GM19467 (cell line): ENCODE measurements at regions not wholly inside any gene's neighbourhood (a gene's known extent, or its start where the extent isn't known, plus 50 kb on each side); places are given as distances from the start of the nearest gene placed in this dataset.
"Not testable (repeated sequence)": the region's sequence is repeated elsewhere in the genome, so short reads cannot be mapped to it uniquely, and the experiment has no call there.

Experiments
- ATAC-seq: cut with Tn5 transposase; IDR thresholded peaks from one replicate; pipeline ENCODE4 v1.9.1; 2021; ENCODE audit warnings: mild to moderate bottlenecking, moderate library complexity; ENCODE audit not compliant: unreplicated experiment

DNA sequence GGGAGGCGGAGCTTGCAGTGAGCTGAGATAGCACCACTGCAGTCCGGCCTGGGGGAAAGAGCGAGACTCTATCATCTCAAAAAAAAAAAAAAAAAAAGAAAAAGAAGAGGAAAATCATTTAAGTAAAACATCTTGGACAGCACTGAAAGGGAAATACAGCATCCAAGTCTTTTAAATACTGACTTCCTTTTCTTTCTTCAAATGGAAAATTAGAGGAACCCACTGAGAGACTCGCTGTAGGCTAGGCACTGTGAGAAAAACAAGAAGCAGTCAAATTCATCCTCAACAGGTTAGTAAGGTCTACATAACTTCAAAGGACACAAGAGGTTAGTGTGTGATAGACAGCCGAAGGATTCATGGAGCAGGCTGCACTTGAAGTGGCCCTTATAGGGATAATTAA is 243.7 kb downstream of the BLID start:
- ATAC-seq, result no peak

DNA sequence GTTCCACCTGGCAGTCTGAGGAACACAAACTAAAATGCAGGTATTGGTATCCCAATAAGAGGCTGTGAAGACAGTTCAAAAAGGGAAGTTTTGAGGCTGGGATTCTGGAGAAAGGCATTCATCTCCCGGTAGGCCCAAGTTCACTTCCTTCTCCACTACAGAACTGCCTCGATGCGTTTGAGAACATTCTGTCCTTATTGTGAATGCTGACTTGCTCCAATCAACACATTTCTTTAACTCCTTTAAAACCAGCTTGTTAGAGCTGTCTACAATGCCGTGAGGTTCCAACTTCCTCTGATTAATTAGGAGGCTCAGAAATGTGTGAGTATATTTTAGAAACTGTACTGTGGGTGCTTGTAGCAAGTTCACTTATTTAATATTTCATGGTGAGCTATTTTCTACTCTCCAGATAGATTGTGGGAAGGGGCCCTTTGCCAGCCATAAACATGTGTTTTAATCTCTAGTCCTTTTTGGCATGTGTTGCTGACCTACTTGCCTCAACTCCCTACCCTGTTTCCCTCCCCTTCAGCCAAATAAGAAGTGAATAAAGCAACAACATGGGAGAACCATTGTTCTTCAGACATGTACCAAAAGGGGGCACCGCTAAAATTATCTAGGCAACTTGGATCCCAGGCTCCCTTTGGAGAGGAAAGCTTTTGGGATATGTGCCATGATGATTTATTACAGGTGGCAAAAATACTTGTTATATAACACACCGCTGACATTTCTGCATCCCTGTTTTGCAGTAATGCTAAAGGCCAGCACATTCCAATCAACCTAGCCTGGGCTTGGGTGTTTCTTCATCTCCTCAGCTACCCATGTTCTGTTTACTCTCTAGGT is 245.6 kb downstream of the BLID start:
- no peak for ATAC-seq

DNA sequence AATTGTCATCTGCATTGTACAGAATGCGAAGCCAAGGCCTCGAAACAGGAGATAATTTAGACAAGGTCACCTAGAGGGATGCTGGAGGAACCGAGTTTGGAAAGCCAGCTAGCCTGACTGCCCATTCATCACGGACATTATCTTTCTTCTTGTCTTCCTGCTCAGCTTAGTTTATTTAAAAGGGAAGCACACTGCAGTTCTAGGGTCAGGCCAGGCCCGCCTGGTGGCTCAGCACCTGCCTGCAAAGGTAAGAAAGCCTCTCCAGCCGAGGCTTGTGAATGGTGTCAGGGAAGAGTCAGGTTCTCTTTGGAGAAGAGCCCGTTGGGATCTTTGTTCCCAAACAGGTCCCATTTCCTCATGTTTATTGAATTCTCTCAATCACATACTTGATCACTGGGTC is 246.5 kb downstream of the BLID start:
- ATAC-seq, result no peak

DNA sequence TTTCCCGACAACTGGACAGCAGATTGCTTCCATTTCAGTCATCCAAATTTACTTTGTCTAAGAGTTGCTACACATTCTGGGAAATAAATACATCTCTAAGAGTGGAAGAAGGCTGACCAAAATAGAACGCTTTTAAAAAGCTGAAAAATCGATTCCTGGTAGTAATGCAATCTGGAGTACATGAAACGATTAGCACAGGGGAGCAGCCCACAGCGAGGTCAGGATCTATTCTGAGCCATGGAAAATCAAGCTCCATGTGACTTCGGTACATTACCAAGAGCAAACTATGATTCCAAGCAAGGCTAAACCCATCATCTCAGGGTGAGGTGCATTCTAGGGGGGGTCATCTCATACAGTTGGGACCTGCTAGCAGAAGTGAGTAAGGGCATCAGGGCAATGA is 249.3 kb downstream of the BLID start:
- no peak for ATAC-seq

DNA sequence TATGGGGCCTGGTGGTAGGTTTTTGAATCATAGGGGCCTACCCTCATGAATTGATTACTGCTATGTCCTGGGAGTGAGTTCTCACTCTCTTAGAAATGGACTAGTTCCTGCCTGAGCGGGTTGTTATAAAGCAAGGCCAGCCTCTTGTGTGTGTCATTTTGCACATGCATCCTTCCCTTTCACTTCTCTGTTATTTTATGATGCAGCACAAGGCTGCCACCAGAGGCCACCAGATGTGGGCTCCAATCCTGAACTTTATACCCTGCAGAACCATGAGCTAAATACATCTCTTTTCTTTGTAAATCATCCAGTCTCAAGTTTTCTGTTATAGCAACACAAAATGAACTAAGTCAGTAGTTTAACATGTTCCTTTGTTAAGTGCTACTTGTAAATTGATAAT is 251.4 kb downstream of the BLID start:
- no peak for ATAC-seq

DNA sequence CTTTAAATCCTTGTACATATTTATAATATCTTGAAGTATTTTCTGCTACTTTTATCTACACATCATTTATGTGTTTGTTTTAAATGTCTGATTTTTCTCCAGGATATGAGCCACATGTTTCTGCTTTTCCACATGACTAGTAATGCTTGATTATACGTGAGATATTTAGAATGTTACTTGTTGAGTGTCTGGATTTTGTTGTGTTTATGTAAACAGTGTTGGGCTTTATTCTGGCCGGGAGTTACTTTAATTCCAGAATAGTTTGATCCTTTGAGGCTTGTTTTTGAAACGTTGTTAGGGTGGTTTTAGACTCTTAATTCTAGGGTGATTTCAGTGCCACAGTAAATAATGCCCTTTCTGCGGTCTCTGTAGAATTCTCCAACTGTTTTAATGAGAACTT is 252.9 kb downstream of the BLID start:
- no peak for ATAC-seq

DNA sequence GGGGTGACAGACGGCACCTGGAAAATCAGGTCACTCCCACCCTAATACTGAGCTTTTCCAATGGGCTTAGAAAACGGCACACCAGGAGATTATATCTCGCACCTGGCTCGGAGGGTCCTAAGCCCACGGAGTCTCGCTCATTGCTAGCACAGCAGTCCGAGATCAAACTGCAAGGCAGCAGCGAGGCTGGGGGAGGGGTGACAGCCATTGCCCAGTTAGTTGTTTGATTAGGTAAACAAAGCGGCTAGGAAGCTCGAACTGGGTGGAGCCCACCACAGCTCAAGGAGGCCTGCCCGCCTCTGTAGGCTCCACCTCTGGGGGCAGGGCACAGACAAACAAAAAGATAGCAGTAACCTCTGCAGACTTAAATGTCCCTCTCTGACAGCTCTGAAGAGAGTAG is 260.9 kb downstream of the BLID start:
- not testable (repeated sequence) for ATAC-seq

DNA sequence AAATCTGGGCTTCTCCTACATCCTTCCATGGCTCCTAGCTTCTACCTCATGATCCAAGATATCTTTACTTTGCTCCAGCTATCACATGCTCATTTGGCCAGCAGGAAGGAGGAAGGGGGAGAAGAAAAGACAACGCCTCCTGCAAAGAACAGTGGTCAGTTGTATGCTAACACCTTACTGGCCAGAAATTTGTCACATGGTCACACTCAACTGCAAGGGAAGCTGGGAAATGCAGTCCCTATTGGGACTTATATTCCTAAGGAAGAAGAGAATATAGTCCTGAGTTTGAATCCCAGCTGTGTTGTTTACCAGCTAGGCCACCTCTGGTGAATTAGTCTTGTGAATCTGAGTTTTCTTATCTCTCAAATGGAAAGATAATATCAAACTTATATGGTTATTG is 272.0 kb downstream of the BLID start:
- ATAC-seq, result no peak

DNA sequence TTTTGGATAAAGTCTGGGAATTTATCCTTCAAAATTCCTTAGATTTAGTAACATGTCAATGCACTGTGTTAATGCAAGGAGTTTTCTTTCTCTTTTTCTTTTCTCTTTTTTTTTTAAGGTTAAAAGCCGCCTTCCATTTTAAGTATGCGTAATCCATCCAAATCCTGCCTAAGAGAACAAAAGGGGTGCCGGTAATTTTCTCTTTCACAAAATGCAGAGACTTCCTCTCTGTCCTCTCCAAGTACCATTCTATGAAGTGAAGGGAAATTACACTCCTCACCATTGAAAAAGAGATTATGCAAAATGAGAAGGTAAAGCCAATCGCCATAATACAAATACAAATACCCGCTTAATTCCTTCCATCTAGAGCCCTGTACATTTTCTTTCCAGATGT is 273.8 kb downstream of the BLID start:
- ATAC-seq, result no peak

DNA sequence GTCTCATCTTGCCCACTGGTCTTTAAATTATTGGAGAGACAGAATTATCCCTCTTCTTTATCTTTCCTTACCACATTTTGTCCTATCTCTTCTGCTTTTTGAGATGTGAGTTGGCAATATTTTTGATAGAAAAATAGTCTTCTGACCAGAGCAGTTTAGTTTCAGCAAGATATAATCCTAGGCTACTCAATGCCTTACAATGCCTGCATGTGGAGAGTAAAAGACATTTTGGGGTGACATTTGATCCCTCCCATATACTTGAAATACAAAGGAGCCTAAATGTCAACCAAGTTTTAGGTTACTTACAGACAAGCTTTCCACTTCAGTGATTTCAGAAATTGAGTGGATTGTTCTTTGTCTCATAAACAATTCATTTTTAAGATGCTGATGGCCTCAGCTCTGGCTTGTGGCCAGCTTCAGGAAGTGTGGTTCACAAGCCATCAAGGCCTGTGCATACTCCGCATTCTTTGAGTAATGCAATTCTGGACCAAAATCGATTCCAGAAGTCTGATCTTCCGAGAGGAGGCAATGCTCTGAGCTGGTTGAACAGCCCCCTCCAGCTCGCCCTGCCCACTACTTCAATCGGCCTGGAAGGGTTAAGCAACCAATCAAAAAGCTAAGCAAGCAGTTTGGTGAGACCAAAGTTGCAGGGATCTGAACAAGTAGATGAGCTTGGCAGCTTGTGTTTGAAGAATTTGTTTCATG is 274.4 kb downstream of the BLID start:
- ATAC-seq, result no peak

DNA sequence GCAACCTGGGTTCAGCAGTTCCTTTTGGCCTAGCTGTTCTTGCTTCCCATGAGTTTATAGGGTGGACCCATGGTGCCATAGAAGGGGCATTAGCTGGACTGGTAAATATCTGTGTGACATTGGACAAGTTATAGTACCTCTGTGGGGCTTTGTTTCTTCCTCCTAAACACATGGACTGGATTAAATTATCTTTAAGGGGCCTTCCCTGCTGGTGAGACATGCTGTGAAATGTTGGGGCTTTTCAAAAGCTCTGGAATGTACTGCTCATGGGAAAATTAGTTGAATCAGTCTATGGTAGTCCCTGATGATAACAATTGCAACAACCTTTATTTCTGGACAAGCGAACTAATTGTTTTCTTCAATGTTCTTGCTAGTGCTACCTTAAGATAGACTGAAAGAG is 276.2 kb downstream of the BLID start:
- no peak for ATAC-seq

DNA sequence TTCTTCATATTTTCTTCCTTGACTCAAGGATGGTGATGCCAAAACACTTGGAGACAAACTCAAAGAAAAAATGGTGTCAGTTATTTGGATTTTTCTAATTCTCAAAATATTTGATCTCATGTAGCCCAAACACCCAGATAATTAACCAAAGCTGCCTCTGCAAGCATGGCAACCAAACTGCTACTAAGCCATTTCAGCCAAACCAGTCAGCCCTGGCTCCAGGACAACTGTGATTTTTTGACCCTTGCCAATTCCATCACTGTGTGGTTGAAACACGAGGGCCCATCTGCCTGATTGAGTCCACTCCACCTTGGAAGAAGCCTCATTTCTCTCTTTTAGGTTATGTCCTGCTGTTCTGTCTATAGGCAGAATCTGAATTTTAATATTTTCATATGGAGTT is 277.4 kb downstream of the BLID start:
- ATAC-seq, result no peak

DNA sequence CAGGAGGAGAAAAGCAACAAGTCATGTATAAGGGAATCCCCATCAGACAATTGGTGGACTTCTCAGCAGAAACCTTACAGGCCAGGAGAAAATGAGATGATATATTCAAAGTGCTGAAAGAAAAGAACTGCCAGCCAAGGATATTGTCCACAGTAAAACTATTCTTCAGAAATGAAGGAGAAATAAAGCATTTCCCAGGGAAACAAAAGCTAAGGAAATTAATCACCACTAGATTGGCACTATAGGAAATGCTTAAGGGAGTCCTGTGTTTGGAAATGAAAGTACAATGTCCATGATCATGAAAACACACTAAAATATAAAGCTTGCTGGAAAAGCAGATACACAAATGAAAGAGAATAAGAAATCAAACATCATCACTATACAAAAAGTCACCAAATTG is 282.0 kb downstream of the BLID start:
- no peak for ATAC-seq

DNA sequence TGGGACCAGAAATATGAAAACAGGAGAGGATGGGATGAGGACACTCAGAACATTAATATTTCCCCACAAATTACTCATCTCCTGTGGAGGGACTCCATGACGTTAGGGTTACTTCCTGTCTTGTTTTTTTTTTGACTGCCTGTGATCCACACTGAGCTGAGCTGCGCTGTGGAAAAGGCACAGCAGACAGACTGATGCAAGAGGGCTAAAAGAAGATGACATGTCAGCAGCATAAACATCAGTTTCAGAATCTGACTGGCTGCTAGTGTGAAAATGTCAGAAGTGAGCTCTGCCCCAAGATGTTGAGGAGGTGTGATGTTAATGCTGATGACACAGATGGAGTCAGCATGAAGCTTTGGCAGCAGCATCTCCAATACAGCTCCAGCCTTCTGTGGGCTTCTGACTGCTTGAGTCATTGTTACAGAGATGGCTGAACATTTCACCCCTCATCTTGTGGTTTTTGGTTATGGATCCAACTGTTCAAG is 286.8 kb downstream of the BLID start:
- no peak for ATAC-seq

DNA sequence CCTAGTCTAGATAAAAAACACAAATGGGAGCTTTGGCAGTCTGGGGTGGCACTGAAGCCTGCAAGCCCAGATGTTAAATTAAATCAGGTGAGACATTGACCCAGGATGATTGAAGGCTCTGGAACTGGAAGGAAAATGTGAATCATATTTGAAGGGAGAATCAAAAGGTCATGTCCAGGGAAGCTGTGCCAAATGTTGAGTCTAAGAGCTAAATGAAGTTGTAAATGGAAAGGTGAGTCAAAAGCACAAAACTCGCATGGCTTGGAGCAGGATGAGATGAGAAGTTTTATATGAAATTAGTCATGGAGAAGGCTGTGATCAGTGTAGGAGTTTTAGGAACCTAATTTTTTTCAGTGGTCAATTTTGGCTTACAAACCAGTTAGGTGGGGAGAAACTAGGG is 301.1 kb downstream of the BLID start:
- ATAC-seq, result no peak

DNA sequence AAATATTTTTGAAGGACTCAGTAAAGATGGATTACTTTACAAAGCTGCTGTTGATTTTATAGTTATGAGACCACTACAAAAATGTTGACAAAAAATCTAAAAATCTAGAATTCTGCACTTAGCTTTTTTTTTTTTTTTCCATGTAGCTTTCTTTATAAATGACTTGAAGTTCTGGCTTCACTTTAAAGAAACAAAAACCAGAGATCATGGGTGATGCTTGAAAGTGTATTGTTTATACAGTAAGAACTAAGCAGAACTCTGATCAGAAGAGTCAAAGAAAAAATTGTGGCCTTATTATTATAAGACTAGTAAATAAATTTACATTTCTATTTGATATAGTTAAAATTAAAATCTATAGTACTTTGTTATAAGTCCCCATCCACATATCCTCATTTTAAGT is 301.7 kb downstream of the BLID start:
- ATAC-seq, result no peak

DNA sequence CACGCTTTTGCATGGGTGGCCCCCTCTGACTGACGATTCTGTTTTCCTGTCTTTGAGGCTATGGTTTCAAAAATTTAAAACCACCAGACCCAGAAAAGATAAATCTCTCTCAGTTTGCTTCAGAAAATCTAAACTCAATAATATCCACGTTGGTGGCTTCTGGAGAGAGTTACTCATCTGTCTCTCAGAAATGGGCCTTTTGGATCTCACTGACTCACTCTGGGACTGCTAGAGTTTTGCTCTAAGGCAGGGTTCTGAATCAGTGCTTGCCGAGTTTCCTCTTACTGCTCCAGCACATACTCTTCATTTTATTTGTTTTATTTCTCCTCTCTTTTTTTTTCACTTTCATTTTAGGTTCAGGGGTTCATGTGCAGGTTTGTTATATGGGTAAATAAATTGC is 305.7 kb downstream of the BLID start:
- ATAC-seq, result no peak

DNA sequence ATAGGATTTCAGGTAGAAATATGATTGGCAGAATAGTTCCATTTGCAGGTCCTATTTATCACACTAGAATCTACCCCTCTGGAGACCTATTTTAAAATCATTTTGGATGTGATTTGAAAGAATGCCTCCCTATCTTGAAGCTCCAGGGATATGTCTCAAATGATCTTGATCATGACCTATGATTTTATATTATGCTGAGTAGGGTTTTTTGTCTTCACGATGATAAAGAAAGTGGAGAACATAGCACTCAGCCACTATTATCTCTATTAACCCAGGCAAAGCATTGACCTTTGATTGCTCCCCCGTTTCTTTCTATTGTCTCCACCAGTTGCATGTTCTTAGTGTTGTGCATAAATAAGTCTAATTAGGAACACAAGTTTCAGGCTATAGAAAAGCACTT is 307.9 kb downstream of the BLID start:
- ATAC-seq, result no peak

DNA sequence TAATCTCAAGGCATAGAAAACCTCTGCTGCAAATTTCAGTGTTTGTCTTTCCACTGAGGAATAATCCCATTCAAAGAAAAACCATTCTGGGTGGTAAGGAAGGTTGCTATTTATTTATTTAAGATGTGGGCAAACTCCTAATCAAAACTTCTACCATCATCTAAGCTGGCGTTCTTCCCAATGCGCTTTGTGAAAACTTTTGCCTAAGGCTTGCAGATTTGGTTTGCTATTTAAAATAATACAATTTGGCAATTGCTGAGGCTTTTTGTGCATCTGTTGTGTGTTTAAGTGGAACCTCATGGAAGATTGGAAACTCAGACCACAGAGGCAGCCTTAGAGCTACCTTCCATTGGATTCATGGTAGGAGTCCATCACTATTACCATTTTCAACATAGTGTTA is 309.0 kb downstream of the BLID start:
- no peak for ATAC-seq

DNA sequence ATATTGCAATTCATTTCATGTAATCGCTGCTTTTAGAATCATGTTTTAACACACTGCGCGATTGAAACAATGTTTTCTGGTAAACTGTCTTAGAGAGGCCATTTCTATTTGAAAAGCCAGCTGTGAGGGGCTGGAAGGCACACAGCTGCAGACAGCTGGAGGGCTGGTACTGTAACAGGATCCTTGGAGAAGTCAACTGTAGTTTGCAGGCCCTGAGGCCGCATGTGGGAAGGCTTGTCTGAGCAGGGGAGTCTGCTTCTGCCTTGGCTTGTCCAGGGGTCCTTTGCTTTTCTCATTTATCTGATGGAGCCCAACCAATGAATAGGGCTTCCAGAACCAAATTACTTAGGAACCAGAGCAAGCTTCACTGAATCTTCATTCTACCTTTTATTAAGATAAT is 313.5 kb downstream of the BLID start:
- no peak for ATAC-seq

DNA sequence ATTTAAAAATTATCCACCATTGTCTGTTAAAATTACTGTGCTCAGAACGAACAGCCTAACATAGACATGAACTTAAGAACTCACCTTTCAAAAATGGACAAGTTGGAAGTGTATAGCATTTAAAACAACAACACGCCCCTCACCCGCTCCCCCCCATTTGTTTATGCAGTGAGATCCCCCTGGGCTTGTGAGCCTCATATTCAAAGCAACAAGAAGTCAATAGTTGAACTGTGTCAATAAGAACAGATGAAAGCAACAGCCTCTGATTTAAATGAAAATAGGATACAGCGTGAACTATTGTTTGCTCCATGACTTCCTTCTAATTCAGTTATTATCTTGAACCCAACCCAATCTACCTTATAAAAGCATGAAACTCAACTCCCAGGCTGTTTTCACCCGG is 314.2 kb downstream of the BLID start:
- ATAC-seq, result no peak

DNA sequence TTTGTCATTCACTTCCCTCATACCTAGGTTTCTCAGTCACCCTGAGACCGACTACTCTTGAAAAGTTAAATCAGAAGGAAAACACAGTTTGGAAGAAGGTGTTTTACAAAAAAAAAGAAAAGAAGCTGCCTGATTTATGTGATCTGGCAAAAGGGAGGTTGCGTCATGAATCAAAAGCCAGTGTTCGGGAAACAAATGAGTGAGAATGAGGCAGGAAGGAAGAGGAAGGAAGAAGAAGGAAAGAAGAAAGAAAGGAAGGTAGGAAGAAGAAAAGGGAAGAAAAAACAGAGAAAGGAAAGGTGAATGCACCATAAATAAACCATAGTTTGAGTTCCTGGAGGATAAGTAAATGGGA is 314.6 kb downstream of the BLID start:
- no peak for ATAC-seq
